ENCODE measurements at regions not wholly inside any gene's neighbourhood (a gene's known extent, or its start where the extent isn't known, plus 50 kb on each side); places are given as distances from the start of the nearest gene placed in this dataset.

- no peaks in the 10 kb centered on the region for H3K4me1 ChIP-seq (ENCODE audit: control insufficient read depth, insufficient read depth, low read length, poor library complexity, severe bottlenecking)
- H3K27ac ChIP-seq (ENCODE audit: insufficient read depth, low read length, poor library complexity, severe bottlenecking), result no peak overlapping the region
- H3K27me3 ChIP-seq (replicated peaks; ENCODE audit: control insufficient read depth, insufficient read depth, low read length, poor library complexity, severe bottlenecking), result no peaks in the 10 kb centered on the region
- no peak overlapping the region for H3K4me3 ChIP-seq (ENCODE audit: insufficient read depth, low read depth, low read length, poor library complexity, severe bottlenecking)
- no peaks in the 10 kb centered on the region for H3K36me3 ChIP-seq (ENCODE audit: control insufficient read depth, insufficient read depth, low read length)
- no peak for DNase-seq
- H3K9me3 ChIP-seq (ENCODE audit: control insufficient read depth, low read length), result no peaks in the 10 kb centered on the region
Measured at GRCh38 chr5:39822020-39822419, 397.2 kb upstream of the DAB2 start.

- H3K4me1 ChIP-seq (ENCODE audit: control insufficient read depth, insufficient read depth, low read length, poor library complexity, severe bottlenecking), result no peaks in the 10 kb centered on the region
- no peak overlapping the region for H3K27ac ChIP-seq (ENCODE audit: insufficient read depth, low read length, poor library complexity, severe bottlenecking)
- DNase-seq, result no peak
- no peaks in the 10 kb centered on the region for H3K27me3 ChIP-seq (replicated peaks; ENCODE audit: control insufficient read depth, insufficient read depth, low read length, poor library complexity, severe bottlenecking)
- H3K36me3 ChIP-seq (ENCODE audit: control insufficient read depth, insufficient read depth, low read length), result no peaks in the 10 kb centered on the region
- no peaks in the 10 kb centered on the region for H3K9me3 ChIP-seq (ENCODE audit: control insufficient read depth, low read length)
- no peak overlapping the region for H3K4me3 ChIP-seq (ENCODE audit: insufficient read depth, low read depth, low read length, poor library complexity, severe bottlenecking)
Measured at GRCh38 chr5:39816866-39817265, 392.1 kb upstream of the DAB2 start.

GRCh38 chr5:39816156-39816845, 391.5 kb upstream of the DAB2 start:
- Histone ChIP-seq H3K27me3 (replicated peaks; ENCODE audit: control insufficient read depth, insufficient read depth, low read length, poor library complexity, severe bottlenecking) (no peaks in the 10 kb centered on the region), H3K4me3 (ENCODE audit: insufficient read depth, low read depth, low read length, poor library complexity, severe bottlenecking) (no peak overlapping the region), H3K27ac (ENCODE audit: insufficient read depth, low read length, poor library complexity, severe bottlenecking) (no peak overlapping the region), H3K36me3 (ENCODE audit: control insufficient read depth, insufficient read depth, low read length) (no peaks in the 10 kb centered on the region), H3K9me3 (ENCODE audit: control insufficient read depth, low read length) (no peaks in the 10 kb centered on the region), H3K4me1 (ENCODE audit: control insufficient read depth, insufficient read depth, low read length, poor library complexity, severe bottlenecking) (no peaks in the 10 kb centered on the region)
- no peak for DNase-seq

DNA sequence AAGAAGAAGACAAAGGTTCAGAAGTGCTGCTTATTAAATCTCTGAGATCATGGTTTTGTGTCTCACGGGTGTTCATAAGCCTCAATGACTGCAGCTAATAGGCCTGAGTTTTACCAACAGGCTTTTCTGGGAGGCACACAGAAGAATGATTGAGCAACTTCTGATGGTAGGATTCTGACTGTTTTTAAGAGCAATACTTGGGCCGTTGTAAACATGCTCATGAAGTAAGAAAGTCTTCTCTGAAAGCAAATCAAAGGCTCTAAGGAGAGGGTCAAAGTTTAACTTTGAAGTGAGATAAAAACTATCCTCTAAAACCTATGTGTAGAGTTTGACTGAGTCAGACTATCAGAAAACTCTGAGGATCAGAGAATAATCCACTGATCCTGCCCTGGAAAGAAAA, 390.9 kb upstream of the DAB2 start:
- Histone ChIP-seq H3K9me3 (ENCODE audit: control insufficient read depth, low read length) (no peaks in the 10 kb centered on the region), H3K4me1 (ENCODE audit: control insufficient read depth, insufficient read depth, low read length, poor library complexity, severe bottlenecking) (no peaks in the 10 kb centered on the region), H3K4me3 (ENCODE audit: insufficient read depth, low read depth, low read length, poor library complexity, severe bottlenecking) (no peak overlapping the region), H3K36me3 (ENCODE audit: control insufficient read depth, insufficient read depth, low read length) (no peaks in the 10 kb centered on the region), H3K27ac (ENCODE audit: insufficient read depth, low read length, poor library complexity, severe bottlenecking) (no peak overlapping the region), H3K27me3 (replicated peaks; ENCODE audit: control insufficient read depth, insufficient read depth, low read length, poor library complexity, severe bottlenecking) (no peaks in the 10 kb centered on the region)
- DNase-seq, result no peak

- no peak overlapping the region for H3K4me3 ChIP-seq (ENCODE audit: insufficient read depth, low read depth, low read length, poor library complexity, severe bottlenecking)
- H3K9me3 ChIP-seq (ENCODE audit: control insufficient read depth, low read length), result no peaks in the 10 kb centered on the region
- no peaks in the 10 kb centered on the region for H3K4me1 ChIP-seq (ENCODE audit: control insufficient read depth, insufficient read depth, low read length, poor library complexity, severe bottlenecking)
- no peaks in the 10 kb centered on the region for H3K27me3 ChIP-seq (replicated peaks; ENCODE audit: control insufficient read depth, insufficient read depth, low read length, poor library complexity, severe bottlenecking)
- no peaks in the 10 kb centered on the region for H3K36me3 ChIP-seq (ENCODE audit: control insufficient read depth, insufficient read depth, low read length)
- no peak for DNase-seq
- H3K27ac ChIP-seq (ENCODE audit: insufficient read depth, low read length, poor library complexity, severe bottlenecking), result no peak overlapping the region
Measured at GRCh38 chr5:39811381-39811780, 386.6 kb upstream of the DAB2 start.

GRCh38 chr5:39808656-39809055, 383.9 kb upstream of the DAB2 start:
- no peak for DNase-seq
- H3K4me3 ChIP-seq (ENCODE audit: insufficient read depth, low read depth, low read length, poor library complexity, severe bottlenecking), result no peak overlapping the region
- no peaks in the 10 kb centered on the region for H3K4me1 ChIP-seq (ENCODE audit: control insufficient read depth, insufficient read depth, low read length, poor library complexity, severe bottlenecking)
- no peaks in the 10 kb centered on the region for H3K27me3 ChIP-seq (replicated peaks; ENCODE audit: control insufficient read depth, insufficient read depth, low read length, poor library complexity, severe bottlenecking)
- no peaks in the 10 kb centered on the region for H3K36me3 ChIP-seq (ENCODE audit: control insufficient read depth, insufficient read depth, low read length)
- H3K27ac ChIP-seq (ENCODE audit: insufficient read depth, low read length, poor library complexity, severe bottlenecking), result no peak overlapping the region
- H3K9me3 ChIP-seq (ENCODE audit: control insufficient read depth, low read length), result no peaks in the 10 kb centered on the region

GRCh38 chr5:39801306-39801705, 376.5 kb upstream of the DAB2 start:
- H3K36me3 ChIP-seq (ENCODE audit: control insufficient read depth, insufficient read depth, low read length), result no peaks in the 10 kb centered on the region
- H3K27me3 ChIP-seq (replicated peaks; ENCODE audit: control insufficient read depth, insufficient read depth, low read length, poor library complexity, severe bottlenecking), result no peaks in the 10 kb centered on the region
- H3K9me3 ChIP-seq (ENCODE audit: control insufficient read depth, low read length), result no peaks in the 10 kb centered on the region
- no peaks in the 10 kb centered on the region for H3K4me1 ChIP-seq (ENCODE audit: control insufficient read depth, insufficient read depth, low read length, poor library complexity, severe bottlenecking)
- H3K4me3 ChIP-seq (ENCODE audit: insufficient read depth, low read depth, low read length, poor library complexity, severe bottlenecking), result no peak overlapping the region
- no peak overlapping the region for H3K27ac ChIP-seq (ENCODE audit: insufficient read depth, low read length, poor library complexity, severe bottlenecking)
- DNase-seq, result no peak

- Histone ChIP-seq H3K4me3 (ENCODE audit: insufficient read depth, low read depth, low read length, poor library complexity, severe bottlenecking) (no peak overlapping the region), H3K27ac (ENCODE audit: insufficient read depth, low read length, poor library complexity, severe bottlenecking) (no peak overlapping the region), H3K4me1 (ENCODE audit: control insufficient read depth, insufficient read depth, low read length, poor library complexity, severe bottlenecking) (no peaks in the 10 kb centered on the region), H3K36me3 (ENCODE audit: control insufficient read depth, insufficient read depth, low read length) (no peaks in the 10 kb centered on the region), H3K9me3 (ENCODE audit: control insufficient read depth, low read length) (no peaks in the 10 kb centered on the region), H3K27me3 (replicated peaks; ENCODE audit: control insufficient read depth, insufficient read depth, low read length, poor library complexity, severe bottlenecking) (no peaks in the 10 kb centered on the region)
- DNase-seq, result no peak
Measured at GRCh38 chr5:39800042-39800601, 375.3 kb upstream of the DAB2 start.

GRCh38 chr5:39799242-39799641, 374.5 kb upstream of the DAB2 start:
- Histone ChIP-seq H3K27ac (ENCODE audit: insufficient read depth, low read length, poor library complexity, severe bottlenecking) (no peak overlapping the region), H3K9me3 (ENCODE audit: control insufficient read depth, low read length) (no peaks in the 10 kb centered on the region), H3K4me3 (ENCODE audit: insufficient read depth, low read depth, low read length, poor library complexity, severe bottlenecking) (no peak overlapping the region), H3K27me3 (replicated peaks; ENCODE audit: control insufficient read depth, insufficient read depth, low read length, poor library complexity, severe bottlenecking) (no peaks in the 10 kb centered on the region), H3K36me3 (ENCODE audit: control insufficient read depth, insufficient read depth, low read length) (no peaks in the 10 kb centered on the region), H3K4me1 (ENCODE audit: control insufficient read depth, insufficient read depth, low read length, poor library complexity, severe bottlenecking) (no peaks in the 10 kb centered on the region)
- no peak for DNase-seq

DNA sequence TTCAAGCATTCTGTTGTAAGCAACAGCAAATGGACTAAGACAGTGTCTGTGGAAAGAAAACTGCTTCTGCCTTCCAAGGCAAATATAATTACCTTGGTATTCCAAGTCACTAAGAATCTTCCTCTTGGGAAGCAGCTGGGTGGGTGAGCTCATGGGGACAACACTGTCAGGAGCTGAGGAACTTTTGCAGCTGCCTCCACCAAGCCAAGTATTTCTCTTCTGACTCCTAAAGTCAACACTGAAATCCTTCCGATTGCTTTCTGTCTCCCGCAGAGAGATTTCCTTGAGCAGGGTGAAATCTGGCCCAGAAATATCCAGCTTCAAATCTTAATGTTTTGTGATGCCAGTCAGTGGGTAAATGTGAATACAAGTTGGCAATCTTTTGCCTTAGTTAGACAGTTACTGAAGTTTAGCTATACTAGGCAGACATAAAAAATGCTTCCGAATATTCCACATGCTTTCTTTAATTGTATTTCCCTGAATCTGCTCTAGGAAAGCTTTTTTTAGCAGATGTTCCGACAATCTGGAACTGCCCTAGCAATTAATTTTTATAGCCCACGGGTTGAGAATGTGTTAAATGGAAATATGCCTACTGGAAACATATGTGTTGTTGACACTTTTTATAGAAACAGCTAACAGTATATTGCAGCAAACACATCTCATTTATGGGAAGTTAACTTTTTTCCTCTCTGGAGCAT, 369.9 kb upstream of the DAB2 start:
- H3K4me1 ChIP-seq (ENCODE audit: control insufficient read depth, insufficient read depth, low read length, poor library complexity, severe bottlenecking), result no peaks in the 10 kb centered on the region
- no peaks in the 10 kb centered on the region for H3K36me3 ChIP-seq (ENCODE audit: control insufficient read depth, insufficient read depth, low read length)
- H3K4me3 ChIP-seq (ENCODE audit: insufficient read depth, low read depth, low read length, poor library complexity, severe bottlenecking), result no peak overlapping the region
- no peaks in the 10 kb centered on the region for H3K27me3 ChIP-seq (replicated peaks; ENCODE audit: control insufficient read depth, insufficient read depth, low read length, poor library complexity, severe bottlenecking)
- no peak overlapping the region for H3K27ac ChIP-seq (ENCODE audit: insufficient read depth, low read length, poor library complexity, severe bottlenecking)
- H3K9me3 ChIP-seq (ENCODE audit: control insufficient read depth, low read length), result no peaks in the 10 kb centered on the region
- no peak for DNase-seq

All from effector memory CD4-positive, alpha-beta T cell (primary cell).